Lower leg skin (tissue), 4 donors: ENCODE measurements at regions not wholly inside any gene's neighbourhood (a gene's known extent, or its start where the extent isn't known, plus 50 kb on each side); places are given as distances from the start of the nearest gene placed in this dataset.

Source experiments
- DNase-seq, 2 donors: peaks; one replicate each; pipeline ENCODE4 v3.0.0-alpha.2; 2019; ENCODE audit warnings: low spot score in 2 of 2
- H3K4me3 ChIP-seq: fragments of 200-600 bp; sonication (generic); 2 replicates; pipeline ENCODE4 v1.5.1; 2017; ENCODE audit warnings: mild to moderate bottlenecking, low read depth; ENCODE audit not compliant: poor library complexity, severe bottlenecking
- CTCF ChIP-seq, 3 donors: fragments of 450-650 bp; IDR thresholded peaks; one replicate each; pipeline ENCODE4 v1.5.1; 2016; ENCODE audit warnings: antibody characterized with exemption in 3 of 3, mild to moderate bottlenecking in 3 of 3, moderate library complexity in 2 of 3
- POLR2A ChIP-seq, 2 donors: fragments of 450-650 bp; IDR thresholded peaks; one replicate each; pipeline ENCODE4 v1.6.1; 2016 to 2017; ENCODE audit warnings: antibody characterized with exemption in 2 of 2, mild to moderate bottlenecking in 1 of 2, moderate library complexity in 1 of 2
- WGBS, 2 donors: methylation state at CpG; one replicate each; pipeline ENCODE4 v1.1.5; 2018; 5-methylcytosine and 5-hydroxymethylcytosine counted together
- intact Hi-C: fragments of 100-400 bp; cut with DNase I; formaldehyde crosslinking; loops from one replicate; pipeline ENCODE4 v1.15.0; 2023; ENCODE audit warnings: low total_unique reads

- no peak for DNase-seq
- H3K4me3 ChIP-seq, result no peak overlapping the region
- intact Hi-C loops, result no loop called here
- 54 to 58% methylated on average over 6 of the region's 6 CpGs for WGBS, 2 donors
- TF ChIP-seq POLR2A (IDR thresholded peaks at IDR 0.05) (no peak), CTCF (IDR thresholded peaks at IDR 0.05) (no peak)
Observed at GRCh38 chr22:27591060-27591459, 210.5 kb downstream of the MN1 start.

- no peak for DNase-seq
- no peak overlapping the region for H3K4me3 ChIP-seq
- intact Hi-C loops, result no loop called here
- TF ChIP-seq POLR2A (IDR thresholded peaks at IDR 0.05) (no peak), CTCF (IDR thresholded peaks at IDR 0.05) (no peak)
- 56 to 73% methylated on average over 2 of the region's 2 CpGs for WGBS, 2 donors
Observed at GRCh38 chr22:27593378-27593777, 208.2 kb downstream of the MN1 start.

GRCh38 chr22:27594020-27594419 lies 207.5 kb downstream of the MN1 start:
- no peak for DNase-seq
- intact Hi-C loops, result no loop called here
- TF ChIP-seq CTCF (IDR thresholded peaks at IDR 0.05) (no peak), POLR2A (IDR thresholded peaks at IDR 0.05) (no peak)
- 67 to 83% methylated on average over 2 of the region's 2 CpGs for WGBS, 2 donors
- no peak overlapping the region for H3K4me3 ChIP-seq

GRCh38 chr22:27594474-27595134 lies 207.0 kb downstream of the MN1 start:
- intact Hi-C loops, result no loop called here
- WGBS, 2 donors, result 77 to 96% methylated on average over 7 of the region's 7 CpGs
- no peak overlapping the region for H3K4me3 ChIP-seq
- DNase-seq, result no peak
- TF ChIP-seq CTCF (IDR thresholded peaks at IDR 0.05) (no peak), POLR2A (IDR thresholded peaks at IDR 0.05) (no peak)

- no peak for TF ChIP-seq POLR2A (IDR thresholded peaks at IDR 0.05)
- no peak for TF ChIP-seq CTCF (IDR thresholded peaks at IDR 0.05)
- H3K4me3 ChIP-seq, result no peak overlapping the region
- 69 to 84% methylated on average over 8 of the region's 8 CpGs for WGBS, 2 donors
- no peak for DNase-seq
- intact Hi-C loops, result no loop called here
Observed at GRCh38 chr22:27596133-27596870, 205.3 kb downstream of the MN1 start.
